ENCODE measurements at regions not wholly inside any gene's neighbourhood (a gene's known extent, or its start where the extent isn't known, plus 50 kb on each side); places are given as distances from the start of the nearest gene placed in this dataset.

- TF ChIP-seq JUND (IDR thresholded peaks at IDR 0.05; ENCODE audit: low read length), result no peak
- TF ChIP-seq CEBPB (IDR thresholded peaks at IDR 0.05; ENCODE audit: low read depth, low read length), result no peak
- no peak for TF ChIP-seq CTCF (IDR thresholded peaks at IDR 0.05; ENCODE audit: control extremely low read depth in 1 of 3, insufficient read depth in 1 of 3, low read depth in 1 of 3, low read length in 3 of 3)
- TF ChIP-seq EP300 (IDR thresholded peaks at IDR 0.05; ENCODE audit: borderline replicate concordance in 1 of 2, low read depth in 2 of 2, low read length in 2 of 2), result no peak
- no peak for TF ChIP-seq E2F6 (IDR thresholded peaks at IDR 0.05)
- no peak for TF ChIP-seq POLR2AphosphoS5 (IDR thresholded peaks at IDR 0.05; ENCODE audit: low read depth, low read length)
- no peak for TF ChIP-seq CHD1 (IDR thresholded peaks at IDR 0.05; ENCODE audit: low read depth, low read length)
- no peak for TF ChIP-seq EZH2 (IDR thresholded peaks at IDR 0.05; ENCODE audit: low read depth, low read length, severe bottlenecking)
- no peak for TF ChIP-seq SP1 (IDR thresholded peaks at IDR 0.05; ENCODE audit: low read depth, low read length)
- no peak for TF ChIP-seq POLR2A (IDR thresholded peaks at IDR 0.05; ENCODE audit: control extremely low read depth in 1 of 2, low read depth in 2 of 2, low read length in 2 of 2)
- TF ChIP-seq YY1 (IDR thresholded peaks at IDR 0.05; ENCODE audit: low read depth, low read length), result no peak
- TF ChIP-seq RXRA (IDR thresholded peaks at IDR 0.05; ENCODE audit: insufficient read depth, low read depth, low read length), result no peak
These were observed 496.9 kb downstream of the RAB28 start for GRCh38 chr4:12987284-12987683.
